DMS153 (cell line): ENCODE measurements at regions not wholly inside any gene's neighbourhood (a gene's known extent, or its start where the extent isn't known, plus 50 kb on each side); places are given as distances from the start of the nearest gene placed in this dataset.
"Not testable (repeated sequence)": the region's sequence is repeated elsewhere in the genome, so short reads cannot be mapped to it uniquely, and the experiment has no call there.

Experiments
- DNase-seq: peaks from one replicate; lab custom pipeline; 2025; lab: John Stamatoyannopoulos, UW

- no peak for DNase-seq
Measured at GRCh38 chr2:8378016-8378810, 303.6 kb upstream of the ID2 start.

DNA sequence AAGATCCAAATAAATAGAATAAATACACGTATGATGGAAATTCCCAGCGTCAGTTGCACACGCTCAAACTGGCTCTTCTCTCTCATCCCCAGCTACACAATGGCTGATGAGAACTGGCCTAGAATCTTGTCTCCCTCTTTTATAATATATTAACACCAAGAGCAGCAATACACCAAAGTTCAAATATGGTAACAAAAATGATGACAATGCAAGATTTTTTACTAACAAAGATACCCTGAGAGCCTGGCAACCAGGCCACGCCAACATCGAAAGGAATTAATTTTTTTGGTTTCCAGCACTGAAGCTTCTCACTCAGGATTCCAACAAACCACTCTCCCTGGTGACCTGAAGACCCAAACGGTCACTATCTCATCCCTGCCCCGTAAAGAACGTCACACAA lies 302.7 kb upstream of the ID2 start:
- DNase-seq: no peak

DNA sequence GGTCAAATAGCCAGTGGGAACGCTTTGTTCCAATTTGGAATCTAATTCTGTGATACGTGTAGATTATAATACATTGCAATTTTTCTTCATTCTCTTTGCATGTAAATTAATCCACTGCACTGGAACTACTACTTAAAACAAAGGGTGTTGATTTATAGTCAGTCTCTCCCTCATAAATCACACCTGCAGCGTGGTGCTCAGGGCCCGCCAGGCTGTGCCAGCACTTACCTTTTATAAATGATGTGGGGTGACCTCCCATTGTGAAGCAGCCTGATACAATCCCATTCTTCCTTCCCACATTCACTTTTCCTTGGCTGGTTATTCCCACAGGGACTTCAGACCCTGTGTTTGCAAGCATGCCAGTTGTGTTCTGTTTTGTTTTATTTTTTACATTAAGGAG lies 302.3 kb upstream of the ID2 start:
- DNase-seq: no peak

DNA sequence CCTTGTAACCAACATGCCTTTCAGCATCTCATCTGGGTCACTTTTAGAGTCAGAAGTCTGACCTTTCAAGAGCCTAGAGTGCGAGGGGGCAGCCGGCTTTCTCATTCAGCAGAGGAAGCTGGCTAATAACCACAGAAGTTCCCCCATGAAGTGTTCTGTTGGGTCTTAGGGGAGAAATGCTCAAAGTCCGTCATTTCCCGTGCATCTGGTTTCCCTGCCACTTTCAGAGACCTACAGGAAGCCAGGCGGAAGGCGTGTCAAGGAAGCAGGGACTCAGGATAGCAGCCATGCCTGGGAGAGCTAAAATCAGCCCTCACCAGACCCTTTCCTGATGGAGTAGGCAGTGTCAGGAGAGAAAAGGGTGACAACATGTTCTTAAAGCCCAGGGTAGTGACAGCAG lies 301.8 kb upstream of the ID2 start:
- no peak for DNase-seq

DNA sequence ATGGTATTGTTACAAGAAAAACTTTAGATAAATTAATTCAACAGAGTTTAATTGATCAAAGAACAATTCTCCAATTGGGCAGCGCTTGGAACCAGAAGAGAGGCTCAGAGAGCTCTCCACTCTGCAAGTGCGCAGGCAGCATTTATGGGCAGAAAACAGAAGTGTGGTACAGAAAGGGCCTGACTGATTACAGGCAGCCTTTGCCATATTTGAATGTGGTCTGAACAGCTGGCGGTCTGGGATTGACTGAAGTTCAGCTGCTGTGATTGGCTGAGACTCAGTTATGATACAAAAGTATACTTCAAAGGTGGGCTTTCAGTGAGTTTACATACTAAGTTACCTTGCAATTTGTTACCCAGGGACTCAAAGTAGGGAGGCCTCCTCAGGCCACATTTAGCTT lies 301.3 kb upstream of the ID2 start:
- no peak for DNase-seq

DNA sequence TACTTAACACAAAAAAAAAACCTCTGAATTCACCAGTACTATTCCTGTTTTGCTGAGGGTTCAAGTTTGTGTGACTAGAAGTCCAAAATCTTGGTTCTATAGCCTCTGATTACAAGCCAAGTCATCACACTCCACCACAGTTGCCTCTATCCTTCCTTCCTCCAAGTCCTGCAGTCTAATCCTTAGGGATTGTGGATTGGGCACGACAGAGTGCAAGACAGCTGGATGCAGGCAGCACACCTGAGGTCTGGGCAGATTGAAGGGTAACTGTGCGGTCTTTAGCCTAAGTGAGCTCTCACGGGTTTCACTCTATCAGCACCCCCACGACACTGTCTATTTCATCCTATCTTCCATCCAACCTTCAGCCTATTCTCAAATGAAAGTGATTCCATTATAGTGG lies 299.4 kb upstream of the ID2 start:
- no peak for DNase-seq

DNA sequence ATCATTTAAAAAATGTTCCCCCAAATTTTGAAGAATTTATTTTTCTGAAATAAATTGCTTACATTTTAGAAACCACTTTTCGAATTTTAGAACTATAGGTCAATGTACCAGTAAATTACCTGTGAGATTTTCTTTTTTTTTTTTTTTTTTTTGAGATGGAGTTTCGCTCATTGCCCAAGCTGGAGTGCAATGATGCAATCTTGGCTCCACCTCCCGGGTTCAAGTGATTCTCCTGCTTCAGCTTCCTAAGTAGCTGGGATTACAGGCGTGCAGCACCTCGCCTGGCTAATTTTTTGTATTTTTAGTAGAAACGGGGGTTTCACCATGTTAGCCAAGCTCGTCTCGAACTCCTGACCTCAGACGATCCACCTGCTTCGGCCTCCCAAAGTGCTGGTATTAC lies 295.1 kb upstream of the ID2 start:
- DNase-seq: not testable (repeated sequence)

DNA sequence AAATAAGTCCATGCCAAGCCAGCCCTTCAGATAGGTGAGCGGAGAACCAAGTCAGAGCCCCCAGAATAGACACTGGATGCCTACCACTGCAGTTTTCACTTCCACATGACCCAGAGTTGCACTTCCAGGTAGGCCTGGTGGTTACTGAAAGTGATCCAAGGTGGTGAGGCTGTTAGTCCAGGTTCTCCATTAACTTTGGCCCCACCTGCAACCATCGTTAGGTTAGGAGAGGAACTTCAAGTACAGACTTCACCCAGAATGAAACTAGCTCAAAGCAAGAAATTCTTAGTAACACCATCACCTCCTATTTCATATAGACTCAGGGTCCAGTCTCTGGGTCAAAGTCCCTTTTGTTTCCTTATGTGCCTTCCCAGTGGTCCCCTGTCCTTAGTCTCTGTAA lies 293.1 kb upstream of the ID2 start:
- no peak for DNase-seq

DNA sequence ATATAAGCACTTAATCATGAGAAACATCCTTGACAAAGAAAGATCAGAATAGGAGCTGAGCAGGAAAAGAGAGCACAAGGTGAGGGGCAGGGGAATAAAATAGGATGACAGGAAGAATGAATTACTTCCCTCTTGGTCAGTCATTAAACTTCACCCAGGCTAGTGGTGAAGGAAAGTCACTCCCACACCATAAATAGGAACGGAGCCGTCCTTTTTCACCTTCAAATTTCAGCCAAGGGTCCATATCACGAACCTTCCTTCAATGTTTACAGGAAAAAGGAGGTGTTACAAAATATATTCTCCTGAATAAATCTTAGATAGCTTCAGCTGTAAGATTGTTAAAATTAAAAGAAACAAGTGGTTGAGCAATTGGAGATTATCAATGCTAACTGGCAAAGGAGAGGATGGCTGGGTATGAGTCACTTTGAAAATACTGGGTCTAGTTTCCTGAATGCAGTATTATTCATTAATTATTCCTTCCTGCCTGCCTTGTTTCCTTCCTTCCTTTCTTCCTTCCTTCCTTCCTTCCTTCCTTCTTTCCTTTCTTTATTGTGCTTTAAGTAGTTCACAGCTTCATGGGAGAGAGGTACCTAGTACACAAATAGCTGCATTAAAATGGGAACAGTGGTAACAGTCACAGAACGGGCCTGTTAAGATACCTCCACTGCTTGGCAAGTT lies 292.3 kb upstream of the ID2 start:
- no peak for DNase-seq

DNA sequence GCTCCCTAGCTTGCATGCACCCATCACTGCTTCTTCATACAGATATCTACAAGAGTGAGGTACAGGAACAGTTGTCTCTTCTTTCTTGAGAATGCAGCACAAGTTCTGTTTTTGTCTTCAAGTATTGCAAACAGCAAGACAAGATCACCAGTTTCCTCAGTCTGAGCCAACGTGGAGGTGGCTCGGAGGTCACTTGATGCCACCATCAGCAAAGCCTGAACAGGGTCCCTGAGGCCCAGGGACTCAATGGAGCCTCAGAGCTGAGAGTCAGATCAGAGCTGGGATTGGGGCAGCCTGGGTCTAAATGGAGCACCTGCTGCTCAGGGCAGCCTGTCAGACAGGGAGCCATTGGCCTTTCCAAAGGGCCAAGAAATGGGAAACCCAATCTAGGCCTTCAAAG lies 290.7 kb upstream of the ID2 start:
- no peak for DNase-seq

DNA sequence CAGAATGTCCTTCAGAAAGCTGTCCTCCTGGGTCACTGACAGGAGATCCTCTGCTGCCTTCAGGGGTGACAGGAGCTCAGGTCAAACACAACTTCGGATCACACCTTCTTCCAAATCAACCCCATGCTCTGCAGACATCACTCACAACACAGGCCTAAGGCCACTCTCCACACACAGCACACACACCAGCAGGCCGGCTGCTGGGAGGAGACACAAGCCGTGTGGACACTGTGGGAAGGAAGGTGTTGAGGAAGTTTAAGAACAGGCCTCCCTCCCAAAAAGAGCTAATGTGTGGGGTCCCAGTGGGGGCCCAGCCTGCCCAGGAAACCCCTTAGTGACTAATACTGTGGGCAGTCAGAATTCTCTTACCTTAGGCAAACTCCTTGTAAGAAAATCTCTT lies 290.3 kb upstream of the ID2 start:
- DNase-seq: no peak

DNA sequence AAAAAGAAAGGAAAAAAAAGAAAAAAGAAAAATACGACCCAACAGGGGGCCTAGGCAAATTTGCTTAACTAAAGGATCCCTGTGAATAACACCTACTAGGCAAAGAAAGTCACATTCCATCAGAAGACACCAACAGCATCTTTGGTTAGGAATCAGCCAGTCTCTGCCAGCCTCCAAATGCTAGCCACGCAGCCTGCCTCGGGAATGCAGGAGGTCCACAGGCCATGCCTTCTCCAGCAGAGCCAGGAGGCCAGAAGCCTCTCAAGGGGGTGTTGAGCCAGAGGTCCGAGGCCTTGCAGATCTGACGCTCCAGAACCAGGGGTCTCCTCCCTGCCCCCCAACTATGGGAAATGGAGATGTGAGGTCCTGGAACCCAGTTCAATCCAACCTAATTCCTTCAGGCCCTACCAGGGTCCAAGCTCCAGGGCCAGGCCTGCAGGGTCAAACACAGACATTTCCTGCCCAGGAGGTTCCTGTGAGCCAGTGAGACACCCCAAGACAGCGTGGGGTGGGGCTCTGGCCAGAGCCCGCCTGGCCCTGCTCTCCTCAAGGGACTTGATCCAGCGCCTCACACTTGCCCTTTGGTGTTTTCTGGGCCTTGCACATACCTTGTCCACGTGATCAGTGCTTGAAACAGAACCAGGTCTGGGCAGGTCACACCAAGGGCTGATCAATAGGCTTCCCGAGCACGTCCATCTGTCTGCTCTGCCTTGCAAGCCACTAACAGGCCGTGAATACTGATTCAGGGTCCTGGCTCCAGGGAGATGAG lies 289.6 kb upstream of the ID2 start:
- no peak for DNase-seq

GRCh38 chr2:8393506-8393905 lies 288.4 kb upstream of the ID2 start:
- DNase-seq: no peak

DNA sequence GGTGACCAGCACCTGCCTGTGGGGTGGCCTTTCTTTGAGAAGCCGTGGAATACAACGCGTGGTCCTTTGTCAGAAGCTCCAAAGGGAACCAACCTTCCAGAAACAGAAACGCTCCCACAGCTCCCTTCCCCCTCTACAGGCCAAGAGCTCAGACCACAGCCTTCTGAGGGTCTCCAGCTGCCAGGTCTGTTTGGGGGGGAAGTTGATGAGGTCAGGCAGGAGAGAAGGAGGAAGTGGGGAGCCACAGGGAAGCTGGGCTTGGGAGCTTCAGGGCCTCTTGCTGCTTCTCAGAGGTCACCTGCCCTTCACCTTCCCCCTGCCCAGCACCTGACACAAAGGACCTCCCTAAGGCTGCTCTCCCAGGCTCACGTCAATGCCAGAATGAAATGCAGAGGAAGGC lies 287.7 kb upstream of the ID2 start:
- DNase-seq: no peak

DNA sequence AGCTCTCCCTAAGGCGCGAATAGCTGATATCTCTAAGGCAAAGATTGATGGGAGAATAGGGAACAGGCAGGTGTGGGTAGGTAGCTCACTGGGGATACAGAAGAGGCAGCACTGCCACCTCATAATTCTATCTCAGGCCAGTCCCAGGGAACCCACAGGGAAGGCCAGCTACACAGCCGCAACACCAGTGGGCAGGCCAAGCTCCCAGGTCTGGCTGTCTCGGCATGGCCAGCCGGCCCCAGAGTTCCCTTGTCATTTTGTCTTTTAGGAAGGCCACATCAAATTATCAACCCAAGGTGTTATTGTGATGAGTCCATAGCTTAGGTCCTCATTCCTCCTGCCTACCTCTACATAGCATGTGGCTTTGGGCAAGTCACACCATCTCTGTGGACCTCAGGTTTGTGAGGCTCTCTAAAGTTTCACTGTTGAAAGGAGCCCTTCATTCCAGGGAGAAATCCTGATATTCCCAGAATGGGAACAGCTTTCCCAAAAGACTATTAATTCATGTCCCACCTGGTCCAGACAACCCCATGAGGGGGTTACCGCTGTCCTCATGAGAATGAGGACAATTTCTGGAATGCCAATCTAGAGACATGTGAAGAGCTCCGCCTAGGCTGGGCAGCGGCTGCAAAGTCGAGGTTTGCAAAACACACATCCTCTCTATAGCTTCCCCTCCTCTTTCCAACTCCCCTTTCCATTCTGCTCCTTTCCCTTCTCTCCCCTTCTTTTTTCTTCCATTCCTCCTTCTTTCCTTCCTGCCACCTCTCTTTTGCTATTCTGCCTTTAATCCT lies 287.1 kb upstream of the ID2 start:
- DNase-seq: no peak

DNA sequence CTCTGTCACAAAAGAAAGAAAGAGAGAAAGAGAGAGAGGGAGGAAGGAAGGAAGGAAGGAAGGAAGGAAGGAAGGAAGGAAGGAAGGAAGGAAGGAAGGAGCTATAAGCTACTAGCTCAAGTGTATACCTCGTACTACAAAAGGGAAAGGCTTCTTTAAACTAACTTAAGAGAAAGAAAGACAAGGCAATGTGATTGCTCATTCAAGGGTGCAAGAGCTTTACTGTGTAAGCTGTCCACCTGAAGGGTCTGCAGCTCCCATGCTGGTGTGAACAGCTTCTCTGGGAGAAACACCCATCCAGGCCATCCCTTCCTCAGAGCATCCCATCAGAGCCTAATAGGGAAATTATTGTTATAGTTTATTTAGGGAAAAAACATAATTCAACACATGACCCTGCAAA lies 286.1 kb upstream of the ID2 start:
- no peak for DNase-seq

DNA sequence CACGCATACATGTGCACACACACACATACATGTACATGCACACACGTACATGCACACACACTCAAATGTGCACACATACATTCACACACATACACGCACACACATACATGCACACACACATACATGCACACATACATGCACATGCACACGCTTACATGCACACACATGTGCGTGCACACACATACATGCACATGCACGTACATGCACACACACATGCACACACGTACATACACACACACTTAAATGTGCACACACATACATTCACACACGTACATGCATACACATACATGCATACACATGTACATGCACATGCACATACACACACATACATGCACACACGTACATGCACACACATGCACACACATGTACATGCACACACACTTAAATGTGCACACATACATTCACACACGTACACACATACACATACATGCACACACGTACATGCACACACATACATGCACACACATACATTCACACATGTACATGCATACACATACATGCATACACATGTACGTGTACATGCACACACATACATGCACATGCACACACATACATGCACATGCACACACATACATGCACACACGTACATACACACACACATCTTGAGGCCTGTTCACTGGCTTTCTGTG lies 283.7 kb upstream of the ID2 start:
- no peak for DNase-seq

GRCh38 chr2:8399731-8400130 lies 282.1 kb upstream of the ID2 start:
- no peak for DNase-seq

GRCh38 chr2:8400196-8400595 lies 281.7 kb upstream of the ID2 start:
- DNase-seq: no peak

GRCh38 chr2:8402222-8402621 lies 279.6 kb upstream of the ID2 start:
- DNase-seq: no peak

DNA sequence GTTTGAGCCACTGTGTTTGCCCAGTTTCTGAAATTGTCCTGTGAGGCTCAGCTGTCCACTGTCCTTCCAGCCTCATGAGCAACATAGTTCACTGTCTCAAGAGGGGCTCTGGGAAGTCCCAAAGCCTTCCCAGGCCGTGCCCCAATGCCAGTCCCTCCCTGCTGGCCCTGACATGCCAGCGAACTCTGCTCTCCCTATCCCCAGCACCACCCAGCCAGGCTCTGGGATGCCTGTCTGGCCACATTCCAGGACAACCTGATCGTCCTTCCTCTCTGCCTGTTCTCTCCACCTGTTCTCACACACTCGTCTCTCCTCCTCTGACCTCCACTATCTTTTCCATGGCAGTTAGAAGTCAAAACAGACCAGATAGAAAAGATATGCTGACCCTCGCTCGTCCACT lies 278.0 kb upstream of the ID2 start:
- DNase-seq: no peak

- DNase-seq: no peak
Measured at GRCh38 chr2:8405334-8405733, 276.5 kb upstream of the ID2 start.
